H9 (cell line): ENCODE measurements at regions not wholly inside any gene's neighbourhood (a gene's known extent, or its start where the extent isn't known, plus 50 kb on each side); places are given as distances from the start of the nearest gene placed in this dataset.

Experiments
- DNase-seq: peaks from one replicate; pipeline ENCODE4 v3.0.0-alpha.2; 2017
- H2AFZ ChIP-seq: one replicate; pipeline ENCODE4 v1.6.1; 2013; ENCODE audit warnings: mild to moderate bottlenecking, low read length, control low read depth, moderate library complexity
- H2AK5ac ChIP-seq: 2 replicates; pipeline ENCODE4 v1.6.1; 2013; ENCODE audit warnings: low read length, control low read depth, mixed read lengths; ENCODE audit not compliant: insufficient read length
- H2BK120ac ChIP-seq: one replicate; pipeline ENCODE4 v1.6.1; 2013; ENCODE audit warnings: low read depth, mild to moderate bottlenecking, low read length, control low read depth, inconsistent platforms; ENCODE audit not compliant: poor library complexity, severe bottlenecking
- H2BK12ac ChIP-seq: 2 replicates; pipeline ENCODE4 v1.6.1; 2013; ENCODE audit warnings: low read length, control low read depth, mixed read lengths, low read depth; ENCODE audit not compliant: insufficient read length
- H2BK15ac ChIP-seq: 2 replicates; pipeline ENCODE4 v1.6.1; 2013; ENCODE audit warnings: low read depth, low read length, control low read depth
- H2BK20ac ChIP-seq: one replicate; pipeline ENCODE4 v1.6.1; 2013; ENCODE audit warnings: low read depth, mild to moderate bottlenecking, low read length, control low read depth, inconsistent platforms; ENCODE audit not compliant: poor library complexity, severe bottlenecking
- H2BK5ac ChIP-seq: 2 replicates; pipeline ENCODE4 v1.6.1; 2013; ENCODE audit warnings: low read length, control low read depth, mixed read lengths; ENCODE audit not compliant: insufficient read length
- H3K14ac ChIP-seq: 2 replicates; pipeline ENCODE4 v1.6.1; 2013; ENCODE audit warnings: low read length, control low read depth; ENCODE audit not compliant: insufficient read depth
- H3K18ac ChIP-seq: 2 replicates; pipeline ENCODE4 v1.6.1; 2013; ENCODE audit warnings: low read depth, mild to moderate bottlenecking, mixed read lengths, low read length, control low read depth; ENCODE audit not compliant: insufficient read length
- H3K23ac ChIP-seq: 2 replicates; pipeline ENCODE4 v1.6.1; 2013; ENCODE audit warnings: low read length, control low read depth, mixed read lengths, low read depth; ENCODE audit not compliant: insufficient read length
- H3K23me2 ChIP-seq: 2 replicates; pipeline ENCODE4 v1.6.1; 2013; ENCODE audit warnings: low read depth, mild to moderate bottlenecking, mixed read lengths, low read length, control low read depth; ENCODE audit not compliant: insufficient read length, poor library complexity, severe bottlenecking
- H3K27ac ChIP-seq: 2 replicates; pipeline ENCODE4 v1.5.1; 2013; ENCODE audit warnings: low read length, control low read depth, mixed read lengths, low read depth; ENCODE audit not compliant: insufficient read length
- H3K27me3 ChIP-seq: 2 replicates; pipeline ENCODE4 v1.6.1; 2013; ENCODE audit warnings: low read length, control low read depth, inconsistent platforms; ENCODE audit not compliant: insufficient read depth
- H3K4ac ChIP-seq: 2 replicates; pipeline ENCODE4 v1.6.1; 2013; ENCODE audit warnings: low read depth, mild to moderate bottlenecking, control low read depth, inconsistent platforms, low read length, moderate library complexity
- H3K4me1 ChIP-seq: 2 replicates; pipeline ENCODE4 v1.6.1; 2013; ENCODE audit warnings: low read length, control low read depth, inconsistent platforms; ENCODE audit not compliant: insufficient read depth
- H3K4me2 ChIP-seq: 2 replicates; pipeline ENCODE4 v1.6.1; 2013; ENCODE audit warnings: low read length, control low read depth, mixed read lengths; ENCODE audit not compliant: insufficient read length, insufficient read depth
- H3K56ac ChIP-seq: 2 replicates; pipeline ENCODE4 v1.6.1; 2013; ENCODE audit warnings: low read depth, mild to moderate bottlenecking, mixed read lengths, low read length, control low read depth; ENCODE audit not compliant: insufficient read length
- H3K79me1 ChIP-seq: 2 replicates; pipeline ENCODE4 v1.6.1; 2013; ENCODE audit warnings: low read depth, mild to moderate bottlenecking, moderate library complexity, low read length, control low read depth, inconsistent platforms; ENCODE audit not compliant: insufficient read depth, poor library complexity, severe bottlenecking
- H3K79me2 ChIP-seq: 2 replicates; pipeline ENCODE4 v1.6.1; 2013; ENCODE audit warnings: low read length, control low read depth, inconsistent platforms; ENCODE audit not compliant: insufficient read depth
- H3K9ac ChIP-seq: 2 replicates; pipeline ENCODE4 v1.6.1; 2013; ENCODE audit warnings: low read length, control low read depth, mixed read lengths; ENCODE audit not compliant: insufficient read length; ENCODE audit errors: extremely low read depth
- H3K9me3 ChIP-seq: one replicate; pipeline ENCODE4 v1.6.1; 2013; ENCODE audit warnings: low read depth, low read length, inconsistent platforms; ENCODE audit not compliant: control insufficient read depth
- H3T11ph ChIP-seq: one replicate; pipeline ENCODE4 v1.6.1; 2013; ENCODE audit warnings: mild to moderate bottlenecking, low read length, control low read depth, inconsistent platforms
- H4K20me1 ChIP-seq: one replicate; pipeline ENCODE4 v1.6.1; 2013; ENCODE audit not compliant: control insufficient read depth, insufficient read length, insufficient read depth
- H4K5ac ChIP-seq: 2 replicates; pipeline ENCODE4 v1.6.1; 2013; ENCODE audit warnings: low read depth, mild to moderate bottlenecking, mixed read lengths, low read length, control low read depth; ENCODE audit not compliant: insufficient read length
- H4K8ac ChIP-seq: replicated peaks from 2 replicates; pipeline ENCODE4 v1.6.1; 2013; ENCODE audit warnings: low read length, control low read depth, mixed read lengths, low read depth; ENCODE audit not compliant: insufficient read length
- H4K91ac ChIP-seq: 2 replicates; pipeline ENCODE4 v1.6.1; 2013; ENCODE audit warnings: low read depth, mild to moderate bottlenecking, moderate library complexity, mixed read lengths, low read length, control low read depth; ENCODE audit not compliant: insufficient read length
- H3K27ac Mint-ChIP-seq, 3 experiments: 2 replicates in 2 of 3; 3 replicates in 1 of 3; pipeline ENCODE4 v1.8.0; 2020 to 2021; ENCODE audit warnings: mixed read lengths in 3 of 3, mild to moderate bottlenecking in 1 of 3, moderate library complexity in 1 of 3
- H3K27me3 Mint-ChIP-seq: 2 replicates; pipeline ENCODE4 v1.8.0; 2021; ENCODE audit warnings: low read depth, mild to moderate bottlenecking, moderate library complexity, mixed read lengths
- H3K36me3 Mint-ChIP-seq, 3 experiments: 2 replicates in 2 of 3; 3 replicates in 1 of 3; pipeline ENCODE4 v1.8.0; 2020 to 2021; ENCODE audit warnings: low read depth in 3 of 3, mixed read lengths in 3 of 3; ENCODE audit not compliant: insufficient read depth in 1 of 3
- H3K4me1 Mint-ChIP-seq, 2 experiments: 2 replicates each; pipeline ENCODE4 v1.8.0; 2020; ENCODE audit warnings: mixed read lengths in 2 of 2
- H3K4me3 Mint-ChIP-seq, 2 experiments: 2 replicates in 1 of 2; 3 replicates in 1 of 2; pipeline ENCODE4 v1.8.0; 2020 to 2021; ENCODE audit warnings: mild to moderate bottlenecking in 2 of 2, mixed read lengths in 2 of 2, moderate library complexity in 1 of 2
- H3K9me3 Mint-ChIP-seq, 2 experiments: 2 replicates in 1 of 2; 3 replicates in 1 of 2; pipeline ENCODE4 v1.8.0; 2020; ENCODE audit warnings: mild to moderate bottlenecking in 2 of 2, mixed read lengths in 2 of 2, moderate library complexity in 1 of 2
- CTCF ChIP-seq: fragments of 200-600 bp; sonication (generic); conservative IDR thresholded peaks from 3 replicates; pipeline ENCODE4 v1.8.0; 2021; ENCODE audit warnings: antibody characterized with exemption, mild to moderate bottlenecking
- WGBS: extraction: QIAGEN DNeasy Blood & Tissue Kit; methylation state at CpG from one replicate; pipeline ENCODE4 v1.1.7; 2013; ENCODE audit warnings: missing lambda C conversion rate, low lambda C conversion rate, mixed read lengths; ENCODE audit not compliant: insufficient read length; ENCODE audit errors: extremely low coverage; 5-methylcytosine and 5-hydroxymethylcytosine counted together

DNA sequence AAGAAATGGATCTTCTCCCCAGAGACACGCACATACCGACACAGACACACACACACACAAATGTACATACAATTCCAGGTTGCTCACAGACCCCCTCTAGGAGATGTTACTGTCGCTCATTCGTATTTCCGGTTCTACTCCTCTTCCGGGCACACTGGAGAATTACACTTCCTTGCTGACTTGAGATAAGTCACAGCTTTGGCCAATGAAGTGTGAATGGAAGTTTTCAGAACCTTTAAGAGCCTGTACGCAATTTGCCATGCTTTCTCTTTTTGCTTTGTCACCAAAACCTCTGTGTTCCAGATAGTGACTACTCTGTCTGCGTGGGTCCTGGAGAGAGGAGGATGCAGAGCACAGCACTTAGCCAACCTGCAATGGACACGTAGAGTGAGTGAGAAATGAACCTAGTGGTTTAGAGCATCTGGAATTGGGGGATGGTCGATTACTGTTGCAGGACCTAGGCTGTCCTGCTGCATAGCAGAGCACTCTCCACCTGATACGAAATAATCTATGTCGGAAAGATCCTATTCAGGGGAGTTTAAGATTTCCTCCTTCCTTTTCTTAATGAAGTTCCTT lies 239.5 kb upstream of the TET2 start:
- Histone ChIP-seq H2BK15ac (no peak overlapping the region), H3K23ac (no peak overlapping the region), H3K79me2 (no peaks in the 10 kb centered on the region), H3K9ac (no peak overlapping the region), H3K4ac (no peak overlapping the region), H2BK20ac (no peak overlapping the region), H3K18ac (no peak overlapping the region), H4K5ac (no peak overlapping the region), H4K8ac (no peak overlapping the region), H3K56ac (no peak overlapping the region), H3K4me2 (no peak overlapping the region), H2BK12ac (no peak overlapping the region), H3K14ac (no peak overlapping the region), H3K9me3 (no peaks in the 10 kb centered on the region), H3K79me1 (no peaks in the 10 kb centered on the region), H3K4me1 (no peaks in the 10 kb centered on the region), H3K23me2 (no peaks in the 10 kb centered on the region), H2BK120ac (no peak overlapping the region), H3K27me3 (peaks cover 23% of the 10 kb centered on the region), H4K91ac (no peak overlapping the region), H4K20me1 (no peaks in the 10 kb centered on the region), H2AK5ac (no peak overlapping the region), H2BK5ac (no peak overlapping the region), H3T11ph (no peak overlapping the region), H3K27ac (no peak overlapping the region), H2AFZ (no peak overlapping the region)
- TF ChIP-seq CTCF: no peak
- Mint-ChIP-seq H3K27me3 (peaks cover 99% of the 10 kb centered on the region), H3K27ac (no peak overlapping the region), H3K36me3 (no peaks in the 10 kb centered on the region), H3K9me3 (no peaks in the 10 kb centered on the region), H3K4me1 (peaks cover 4 to 5% of the 10 kb centered on the region in 2 experiments; a peak in 3 of 4 replicates), H3K4me3 (no peak overlapping the region)
- DNase-seq: no peak
- no CpG with 5 or more reads among the region's 12 CpGs for WGBS
